Neural progenitor cell (in vitro differentiated cells): ENCODE measurements at regions not wholly inside any gene's neighbourhood (a gene's known extent, or its start where the extent isn't known, plus 50 kb on each side); places are given as distances from the start of the nearest gene placed in this dataset.
A peak's percentile ranks its signal among the peaks of the same experiment; 100 is the strongest.
"Not testable (repeated sequence)": the region's sequence is repeated elsewhere in the genome, so short reads cannot be mapped to it uniquely, and the experiment has no call there.

ENCODE experiments used
- DNase-seq: peaks from one replicate; pipeline ENCODE4 v3.0.0-alpha.2; 2016; ENCODE audit warnings: low spot score
- H2AFZ ChIP-seq: fragments of 200-600 bp; sonication (generic); replicated peaks from 2 replicates; pipeline ENCODE4 v1.6.1; 2016; ENCODE audit warnings: antibody characterized with exemption
- H3F3A ChIP-seq: fragments of 200-600 bp; sonication (generic); 2 replicates; pipeline ENCODE4 v1.6.1; 2016; ENCODE audit warnings: antibody characterized with exemption, low read depth
- H3K27ac ChIP-seq: fragments of 200-600 bp; sonication (generic); 2 replicates; pipeline ENCODE4 v1.5.1; 2016; ENCODE audit warnings: mild to moderate bottlenecking
- H3K27me3 ChIP-seq: fragments of 200-600 bp; sonication (generic); 2 replicates; pipeline ENCODE4 v1.6.1; 2016; ENCODE audit warnings: mild to moderate bottlenecking, moderate library complexity
- H3K36me3 ChIP-seq: fragments of 200-600 bp; sonication (generic); 2 replicates; pipeline ENCODE4 v1.5.1; 2016
- H3K4me1 ChIP-seq: fragments of 200-600 bp; sonication (generic); 2 replicates; pipeline ENCODE4 v1.6.1; 2016; ENCODE audit warnings: mixed run types
- H3K4me2 ChIP-seq: fragments of 200-600 bp; sonication (generic); 2 replicates; pipeline ENCODE4 v1.6.1; 2016
- H3K4me3 ChIP-seq: fragments of 200-600 bp; sonication (generic); 2 replicates; pipeline ENCODE4 v1.5.1; 2016
- H3K79me2 ChIP-seq: fragments of 200-600 bp; sonication (generic); 2 replicates; pipeline ENCODE4 v1.6.1; 2016; ENCODE audit warnings: low read depth
- H3K9ac ChIP-seq: fragments of 200-600 bp; sonication (generic); 2 replicates; pipeline ENCODE4 v1.6.1; 2016
- H3K9me3 ChIP-seq: fragments of 200-600 bp; sonication (generic); 2 replicates; pipeline ENCODE4 v1.5.1; 2016; ENCODE audit warnings: low read depth
- H4K20me1 ChIP-seq: fragments of 200-600 bp; sonication (generic); 2 replicates; pipeline ENCODE4 v1.6.1; 2016; ENCODE audit warnings: low read depth
- H3K27ac Mint-ChIP-seq: 3 replicates; pipeline ENCODE4 v1.8.0; 2021; ENCODE audit warnings: mixed read lengths
- H3K27me3 Mint-ChIP-seq: 2 replicates; pipeline ENCODE4 v1.8.0; 2022; ENCODE audit warnings: low read depth, mild to moderate bottlenecking, inconsistent platforms, moderate library complexity, mixed read lengths; ENCODE audit not compliant: insufficient read depth
- H3K36me3 Mint-ChIP-seq: 3 replicates; pipeline ENCODE4 v1.8.0; 2021; ENCODE audit warnings: mixed read lengths
- H3K4me1 Mint-ChIP-seq: 3 replicates; pipeline ENCODE4 v1.8.0; 2021; ENCODE audit warnings: mixed read lengths
- H3K4me3 Mint-ChIP-seq: 3 replicates; pipeline ENCODE4 v1.8.0; 2021; ENCODE audit warnings: mild to moderate bottlenecking, moderate library complexity, mixed read lengths
- H3K9me3 Mint-ChIP-seq: 3 replicates; pipeline ENCODE4 v1.8.0; 2020; ENCODE audit warnings: mixed read lengths
- EZH2 ChIP-seq: fragments of 200-600 bp; sonication (generic); IDR thresholded peaks from 2 replicates; pipeline ENCODE4 v1.6.1; 2017; ENCODE audit warnings: antibody characterized with exemption, mild to moderate bottlenecking, moderate library complexity
- EZH2phosphoT487 ChIP-seq: fragments of 200-600 bp; sonication (generic); IDR thresholded peaks from 2 replicates; pipeline ENCODE4 v1.6.1; 2017; ENCODE audit warnings: antibody characterized with exemption
- TF ChIP-seq, protein P1 (sequence below): fragments of 200-600 bp; sonication (generic); IDR thresholded peaks from 2 replicates; pipeline ENCODE4 v1.5.1; 2017; ENCODE audit warnings: antibody characterized with exemption, mild to moderate bottlenecking

GRCh38 chr7:138396251-138397070 is 63.6 kb upstream of the TRIM24 start:
- Mint-ChIP-seq H3K9me3 (peaks cover 13% of the 10 kb centered on the region), H3K27me3 (peaks cover 10% of the 10 kb centered on the region), H3K27ac (peak overlapping the region; percentile 91), H3K4me3 (peak overlapping the region; percentile 1), H3K4me1 (peaks cover 26% of the 10 kb centered on the region), H3K36me3 (peaks cover 3% of the 10 kb centered on the region)
- H3K27me3 ChIP-seq, result no peaks in the 10 kb centered on the region
- H3K36me3 ChIP-seq, result no peaks in the 10 kb centered on the region
- peaks cover 11% of the 10 kb centered on the region for H3F3A ChIP-seq
- no peaks in the 10 kb centered on the region for H4K20me1 ChIP-seq
- no peaks in the 10 kb centered on the region for H3K79me2 ChIP-seq
- H2AFZ ChIP-seq, result no peak overlapping the region
- H3K4me2 ChIP-seq, result peak overlapping the region; percentile 32
- DNase-seq, result peak; percentile 72
- H3K9me3 ChIP-seq, result no peaks in the 10 kb centered on the region
- peaks cover 16% of the 10 kb centered on the region for H3K4me1 ChIP-seq
- H3K4me3 ChIP-seq, result no peak overlapping the region
- TF ChIP-seq, protein P1, sequence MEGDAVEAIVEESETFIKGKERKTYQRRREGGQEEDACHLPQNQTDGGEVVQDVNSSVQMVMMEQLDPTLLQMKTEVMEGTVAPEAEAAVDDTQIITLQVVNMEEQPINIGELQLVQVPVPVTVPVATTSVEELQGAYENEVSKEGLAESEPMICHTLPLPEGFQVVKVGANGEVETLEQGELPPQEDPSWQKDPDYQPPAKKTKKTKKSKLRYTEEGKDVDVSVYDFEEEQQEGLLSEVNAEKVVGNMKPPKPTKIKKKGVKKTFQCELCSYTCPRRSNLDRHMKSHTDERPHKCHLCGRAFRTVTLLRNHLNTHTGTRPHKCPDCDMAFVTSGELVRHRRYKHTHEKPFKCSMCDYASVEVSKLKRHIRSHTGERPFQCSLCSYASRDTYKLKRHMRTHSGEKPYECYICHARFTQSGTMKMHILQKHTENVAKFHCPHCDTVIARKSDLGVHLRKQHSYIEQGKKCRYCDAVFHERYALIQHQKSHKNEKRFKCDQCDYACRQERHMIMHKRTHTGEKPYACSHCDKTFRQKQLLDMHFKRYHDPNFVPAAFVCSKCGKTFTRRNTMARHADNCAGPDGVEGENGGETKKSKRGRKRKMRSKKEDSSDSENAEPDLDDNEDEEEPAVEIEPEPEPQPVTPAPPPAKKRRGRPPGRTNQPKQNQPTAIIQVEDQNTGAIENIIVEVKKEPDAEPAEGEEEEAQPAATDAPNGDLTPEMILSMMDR, result no peak
- TF ChIP-seq EZH2phosphoT487, result no peak
- no peak for TF ChIP-seq EZH2
- H3K27ac ChIP-seq, result no peak overlapping the region
- no peak overlapping the region for H3K9ac ChIP-seq

DNA sequence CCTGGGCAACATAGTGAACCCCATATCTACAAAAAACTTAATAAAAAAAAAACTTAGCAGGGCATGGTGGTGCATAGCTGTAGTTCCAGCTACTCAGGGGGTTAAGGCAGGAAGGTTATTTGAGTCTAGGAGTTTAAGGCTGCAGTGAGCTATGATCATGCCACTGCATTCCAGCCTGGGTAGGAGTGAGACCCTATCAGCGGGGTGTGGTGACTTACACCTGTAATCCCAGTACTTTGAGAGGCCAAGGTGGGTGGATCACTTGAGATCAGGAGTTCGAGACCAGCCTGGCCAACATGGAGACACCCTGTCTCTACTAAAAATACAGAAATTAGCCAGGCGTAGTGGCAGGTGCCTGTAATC is 63.0 kb upstream of the TRIM24 start:
- Mint-ChIP-seq H3K27ac (peak overlapping the region; percentile 91), H3K27me3 (peaks cover 13% of the 10 kb centered on the region), H3K9me3 (peaks cover 18% of the 10 kb centered on the region), H3K4me1 (peaks cover 30% of the 10 kb centered on the region)
- H3K4me3 Mint-ChIP-seq, H3K27ac ChIP-seq, H3K9ac ChIP-seq, DNase-seq, H3K27me3 ChIP-seq, H3K9me3 ChIP-seq, H2AFZ ChIP-seq, H3K4me2 ChIP-seq, H3K36me3 Mint-ChIP-seq, H3K79me2 ChIP-seq, H3K36me3 ChIP-seq, H4K20me1 ChIP-seq, H3K4me3 ChIP-seq: not testable (repeated sequence)
- H3F3A ChIP-seq, result peaks cover 14% of the 10 kb centered on the region
- peaks cover 16% of the 10 kb centered on the region for H3K4me1 ChIP-seq

- H3K27ac Mint-ChIP-seq, result no peak overlapping the region
- no peaks in the 10 kb centered on the region for H3K27me3 ChIP-seq
- peaks cover 14% of the 10 kb centered on the region for H3F3A ChIP-seq
Observed at GRCh38 chr7:138398857-138399256, 61.2 kb upstream of the TRIM24 start.

More at GRCh38 chr7:138398857-138399256, 61.2 kb upstream of the TRIM24 start:
- no peak overlapping the region for H3K9ac ChIP-seq
- H2AFZ ChIP-seq, result no peak overlapping the region
- peaks cover 16% of the 10 kb centered on the region for H3K4me1 ChIP-seq
- no peaks in the 10 kb centered on the region for H3K9me3 ChIP-seq
- TF ChIP-seq, protein P1, result no peak
- TF ChIP-seq EZH2phosphoT487, result no peak
- TF ChIP-seq EZH2, result no peak
- Mint-ChIP-seq H3K4me3 (no peak overlapping the region), H3K27me3 (peaks cover 9% of the 10 kb centered on the region), H3K9me3 (peaks cover 19% of the 10 kb centered on the region), H3K4me1 (peaks cover 31% of the 10 kb centered on the region), H3K36me3 (peaks cover 3% of the 10 kb centered on the region)
- no peak overlapping the region for H3K27ac ChIP-seq
- no peaks in the 10 kb centered on the region for H3K36me3 ChIP-seq
- no peaks in the 10 kb centered on the region for H4K20me1 ChIP-seq
- H3K79me2 ChIP-seq, result no peaks in the 10 kb centered on the region
- no peak overlapping the region for H3K4me2 ChIP-seq
- DNase-seq, result no peak
- H3K4me3 ChIP-seq, result no peak overlapping the region
